ENCODE measurements at regions not wholly inside any gene's neighbourhood (a gene's known extent, or its start where the extent isn't known, plus 50 kb on each side); places are given as distances from the start of the nearest gene placed in this dataset.

DNA sequence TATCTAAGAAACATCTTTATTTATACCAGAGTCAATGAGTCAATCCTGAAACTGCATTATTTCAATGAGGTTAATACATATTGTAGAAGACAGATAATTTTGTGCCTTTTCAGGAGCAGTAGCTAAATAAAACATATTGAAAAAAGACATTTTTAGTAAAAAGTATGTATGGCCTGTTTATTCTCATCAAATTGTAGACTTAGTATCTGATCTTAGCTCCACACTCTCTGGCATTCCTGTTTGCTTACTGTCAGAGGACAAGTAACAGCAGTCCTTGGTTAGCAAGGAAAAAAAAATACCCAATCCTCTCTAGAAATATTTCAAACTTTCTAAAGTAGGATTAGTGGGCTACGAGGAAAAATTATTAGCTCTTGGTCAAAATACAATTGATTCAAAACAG, 50.5 kb upstream of the GUCY1A1 start:
- no peak for DNase-seq

DNA sequence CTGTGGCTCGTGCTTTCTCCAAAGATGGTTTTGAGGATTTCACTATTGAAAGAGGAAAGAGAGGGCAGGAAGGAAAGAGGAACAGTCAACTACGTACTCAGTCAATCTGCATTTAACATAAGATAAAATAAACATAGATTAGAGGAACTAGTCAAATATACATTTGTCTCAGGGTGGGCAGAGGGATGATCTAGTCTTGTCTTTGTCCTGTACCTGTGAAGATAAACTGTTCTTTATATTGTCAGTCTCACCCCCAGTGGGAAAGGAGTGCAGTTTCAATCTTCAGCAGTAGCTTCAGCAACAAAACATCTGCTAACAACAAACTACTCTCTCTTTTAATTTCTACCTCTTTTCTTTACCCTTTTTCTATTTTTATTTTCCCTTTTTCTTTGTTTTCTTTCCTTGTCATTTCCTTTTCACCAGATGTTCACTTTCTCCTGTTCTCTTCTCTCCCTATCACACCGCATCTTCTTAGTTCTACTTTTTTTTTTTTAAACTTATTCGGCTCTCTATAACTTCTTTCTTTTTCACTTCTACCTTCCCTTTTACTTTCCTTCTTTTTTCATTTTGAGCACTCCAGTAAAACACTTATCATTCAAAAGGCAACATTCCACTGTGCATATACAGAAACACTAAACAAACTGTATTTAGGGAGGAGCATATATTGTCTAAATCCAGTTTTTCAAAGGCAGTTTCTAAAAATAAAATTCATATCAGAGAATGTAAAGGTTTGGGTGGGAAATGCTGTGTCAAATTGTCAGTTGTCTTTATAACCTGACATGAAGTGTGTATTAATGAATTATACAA, 51.4 kb upstream of the GUCY1A1 start:
- DNase-seq, result no peak

DNA sequence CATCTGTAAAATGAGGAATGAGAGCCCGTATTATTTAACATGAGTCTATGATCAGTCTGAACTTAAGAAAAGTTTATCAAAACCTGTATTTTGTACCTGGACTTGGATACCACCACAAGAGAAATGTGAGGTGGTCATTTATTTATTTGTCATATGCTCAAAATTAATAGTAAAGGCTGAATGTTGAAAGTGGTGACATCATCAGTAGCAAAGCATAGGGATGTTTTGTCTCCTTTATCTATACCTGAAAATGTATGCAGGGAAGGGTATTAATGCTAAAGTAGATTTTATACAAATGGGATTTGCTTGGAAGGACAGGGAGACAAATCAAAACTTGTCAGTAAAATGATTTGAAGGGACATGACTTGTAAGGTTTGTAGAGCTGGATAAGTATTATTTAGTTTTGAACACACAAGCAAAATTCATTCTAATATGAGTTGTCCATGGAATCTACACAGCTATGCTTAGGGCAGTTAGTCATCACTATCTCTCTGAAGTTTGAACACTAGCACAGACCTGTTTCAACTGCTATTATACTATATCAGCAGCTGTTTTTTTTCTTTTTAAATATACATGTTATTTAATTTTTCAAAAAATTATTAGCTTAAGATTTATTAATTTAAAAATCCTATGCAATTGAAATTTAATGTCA, 52.4 kb upstream of the GUCY1A1 start:
- no peak for DNase-seq

DNA sequence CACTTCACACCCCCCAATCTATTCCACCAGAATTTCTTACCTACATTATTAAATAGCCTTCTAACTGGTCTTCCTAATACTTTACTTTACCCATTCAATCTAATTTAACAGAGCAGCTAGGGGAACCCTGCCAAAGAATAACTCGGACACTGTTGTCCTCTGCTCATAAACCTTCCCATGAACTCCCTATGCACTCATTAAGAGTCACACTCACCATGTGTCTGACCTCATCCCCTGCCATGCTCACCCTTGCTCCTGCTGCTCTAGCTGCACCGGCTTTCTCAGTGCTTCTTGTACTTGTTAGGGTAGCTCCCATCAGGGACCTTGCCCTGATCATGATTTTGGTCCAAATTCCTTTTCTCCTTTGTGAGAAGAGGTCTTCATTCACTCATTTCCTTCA, 54.6 kb upstream of the GUCY1A1 start:
- no peak for DNase-seq

DNA sequence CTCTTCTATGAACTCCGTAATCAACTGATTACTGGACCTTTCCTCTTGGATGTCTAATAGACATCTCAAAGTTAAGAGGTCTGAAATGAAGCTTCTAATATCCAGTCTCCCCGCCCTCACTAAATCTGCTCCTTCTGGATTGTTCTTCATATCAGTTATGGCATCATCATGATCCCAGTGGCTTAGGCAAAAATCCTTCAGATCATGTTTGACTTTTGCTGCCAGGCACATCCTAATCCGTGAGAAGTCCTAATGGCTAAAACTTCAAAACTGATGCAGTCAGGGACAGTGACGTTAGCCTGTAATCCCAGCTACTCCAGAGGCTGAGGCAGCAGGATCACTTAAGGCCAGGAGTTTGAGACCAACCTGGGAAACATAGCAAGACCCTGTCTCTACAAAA, 55.1 kb upstream of the GUCY1A1 start:
- DNase-seq, result no peak

DNA sequence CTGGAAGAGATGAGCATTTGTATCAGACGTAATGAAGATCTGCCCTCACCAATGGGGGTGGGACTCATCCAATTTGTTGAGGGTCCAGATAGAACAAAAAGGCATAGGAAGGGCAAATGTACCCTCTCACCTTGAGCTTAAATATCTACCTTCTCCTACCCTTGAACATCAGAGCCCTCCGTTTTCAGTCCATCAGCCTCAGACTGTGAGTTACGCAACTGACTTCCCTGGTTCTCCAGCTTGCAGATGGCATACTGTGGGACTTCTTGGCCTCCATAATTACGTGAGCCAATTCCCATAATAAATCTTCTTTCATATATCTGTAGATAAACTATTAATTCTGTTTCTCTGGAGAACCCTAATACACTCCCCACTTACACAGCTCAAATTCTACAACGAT, 56.5 kb upstream of the GUCY1A1 start:
- DNase-seq, result no peak

DNA sequence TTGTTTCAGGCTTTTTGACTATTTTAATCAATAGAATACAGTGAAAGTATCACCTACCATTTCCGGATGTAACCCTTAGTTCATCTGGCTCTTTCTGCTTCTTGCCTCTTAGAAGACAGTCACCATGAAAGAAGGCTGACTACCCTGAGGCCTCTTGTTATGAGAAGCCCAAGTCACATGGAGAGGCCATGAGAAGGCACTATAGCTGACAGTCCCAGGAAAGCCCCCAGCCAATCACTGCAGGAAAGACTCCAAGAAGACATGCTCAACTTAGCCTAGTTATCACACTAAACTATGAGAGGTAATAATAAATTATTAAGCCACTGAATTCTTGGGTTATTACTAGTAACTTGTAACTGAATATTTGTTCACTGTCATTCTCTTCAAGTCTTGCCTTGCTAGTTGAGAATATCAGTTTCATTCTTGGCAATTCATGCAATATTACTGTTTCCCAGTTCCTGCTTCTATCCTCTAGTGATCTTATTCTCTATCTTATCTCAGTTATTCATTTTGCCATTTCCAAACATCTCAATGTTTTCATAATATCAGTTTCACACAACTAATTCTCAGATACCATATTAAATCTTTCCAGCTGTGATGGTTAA, 57.1 kb upstream of the GUCY1A1 start:
- DNase-seq, result no peak

DNA sequence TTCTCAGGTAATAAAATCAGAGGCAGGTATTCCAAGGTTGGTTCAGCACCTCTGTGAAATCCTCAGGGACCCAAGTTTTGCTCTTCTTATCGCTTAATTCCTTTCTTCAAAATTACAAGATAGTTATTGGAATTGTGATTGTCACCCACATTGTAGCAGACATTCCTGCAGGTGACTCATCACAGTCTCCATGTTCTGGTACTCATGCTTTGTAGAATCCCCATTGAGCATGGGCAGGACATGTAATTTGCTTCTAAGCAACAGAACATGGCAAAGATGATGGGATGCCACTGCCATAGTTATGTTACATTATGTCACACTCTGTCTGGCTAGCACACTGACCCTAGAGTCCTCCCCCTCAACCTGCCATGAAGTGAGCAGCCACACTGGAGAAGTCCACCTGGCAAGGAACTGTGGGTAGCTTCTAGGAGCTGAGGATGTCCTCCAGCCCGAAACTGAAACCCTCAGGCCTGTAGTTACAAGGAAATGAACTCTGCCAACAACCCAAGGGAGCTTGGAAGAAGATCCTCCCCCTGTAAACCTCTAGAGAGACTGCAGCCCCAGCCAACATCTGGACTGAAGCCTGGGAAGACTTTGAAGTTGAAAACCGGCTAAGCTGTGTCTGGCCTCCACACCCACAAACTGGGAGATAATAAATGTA, 58.3 kb upstream of the GUCY1A1 start:
- no peak for DNase-seq

DNA sequence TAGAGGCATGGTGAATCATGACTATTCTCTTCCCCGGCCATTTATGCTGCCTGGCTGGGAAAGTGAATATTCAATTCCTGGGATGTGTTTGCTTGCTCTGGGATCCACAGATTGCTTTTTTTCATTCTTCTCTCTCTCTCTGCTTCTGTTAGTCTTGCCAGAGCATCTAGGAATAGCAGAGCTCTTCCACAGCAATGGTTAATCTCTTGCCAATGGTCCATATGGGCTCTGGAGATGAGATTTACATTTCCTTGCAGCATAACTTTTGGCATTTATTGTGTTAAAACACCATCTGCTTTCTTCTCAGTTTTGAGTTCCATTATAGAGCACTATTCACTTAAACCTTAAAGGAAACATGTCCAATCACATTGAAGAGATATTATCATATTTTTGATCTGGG, 59.2 kb upstream of the GUCY1A1 start:
- DNase-seq, result no peak

DNA sequence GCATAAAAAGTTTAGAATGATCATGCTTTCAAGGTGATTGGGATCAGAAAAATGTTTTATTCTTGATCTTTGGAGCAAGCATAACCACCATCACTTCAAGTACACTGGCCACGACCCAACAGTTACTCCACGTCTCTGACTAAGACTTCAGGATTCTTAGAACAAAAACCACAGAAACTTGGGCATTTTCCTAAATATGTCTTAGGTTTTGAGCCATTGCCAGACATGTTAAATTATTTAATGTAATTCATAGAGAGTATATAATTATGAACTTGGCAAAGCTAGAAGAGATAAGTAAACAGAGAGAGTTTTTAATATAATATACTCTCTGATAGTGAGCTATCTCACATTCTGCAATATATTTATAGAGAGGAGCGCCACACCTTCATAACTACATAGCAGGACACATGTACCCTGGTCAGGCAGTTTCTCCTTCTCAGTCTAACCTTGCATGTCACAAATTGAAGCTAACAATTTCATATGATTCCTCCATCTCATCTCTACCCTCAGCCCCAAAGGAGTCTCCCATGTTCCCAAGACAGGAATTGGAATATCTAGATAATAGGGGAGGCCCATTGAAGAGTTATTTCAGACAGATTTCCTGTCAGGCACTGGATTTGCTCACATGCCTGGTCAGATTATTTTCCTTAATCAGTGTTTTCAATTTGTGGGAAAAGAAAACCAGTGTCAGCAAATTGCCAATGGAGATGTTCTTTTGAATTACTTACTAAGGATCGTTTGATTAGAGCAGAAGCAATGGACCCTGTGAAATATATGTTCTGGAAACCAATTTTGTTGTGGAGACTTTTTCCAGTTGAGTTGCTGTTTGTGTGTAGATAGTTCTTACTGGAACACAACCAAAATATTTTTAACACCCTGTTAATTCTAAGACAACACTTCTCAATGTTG, 61.7 kb upstream of the GUCY1A1 start:
- DNase-seq, result no peak

DNA sequence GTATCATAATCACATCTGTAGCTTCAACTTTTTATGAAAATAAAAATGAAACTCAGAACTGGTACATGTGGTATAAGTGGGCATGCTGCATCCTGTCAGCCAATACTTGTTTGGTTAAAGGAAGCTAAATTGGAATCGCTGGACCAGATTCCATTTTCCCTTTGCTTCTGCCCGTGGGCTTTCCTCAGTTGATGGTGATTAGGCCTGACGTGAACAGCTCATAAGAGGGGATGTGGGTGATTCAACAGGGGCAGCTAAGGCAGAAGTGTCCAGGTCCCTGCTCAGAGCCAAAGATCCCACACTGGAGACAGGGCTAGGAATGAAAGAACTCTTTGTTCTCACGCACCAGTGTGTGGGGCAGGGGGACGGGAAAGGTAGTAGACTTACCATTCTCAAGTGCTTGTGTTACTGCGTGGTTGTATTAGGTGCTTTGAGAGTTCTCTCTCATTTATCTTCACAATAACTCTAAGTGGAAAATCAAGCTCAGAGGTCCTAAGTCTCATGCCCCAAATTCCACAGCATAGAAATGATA, 63.2 kb upstream of the GUCY1A1 start:
- DNase-seq, result no peak

DNA sequence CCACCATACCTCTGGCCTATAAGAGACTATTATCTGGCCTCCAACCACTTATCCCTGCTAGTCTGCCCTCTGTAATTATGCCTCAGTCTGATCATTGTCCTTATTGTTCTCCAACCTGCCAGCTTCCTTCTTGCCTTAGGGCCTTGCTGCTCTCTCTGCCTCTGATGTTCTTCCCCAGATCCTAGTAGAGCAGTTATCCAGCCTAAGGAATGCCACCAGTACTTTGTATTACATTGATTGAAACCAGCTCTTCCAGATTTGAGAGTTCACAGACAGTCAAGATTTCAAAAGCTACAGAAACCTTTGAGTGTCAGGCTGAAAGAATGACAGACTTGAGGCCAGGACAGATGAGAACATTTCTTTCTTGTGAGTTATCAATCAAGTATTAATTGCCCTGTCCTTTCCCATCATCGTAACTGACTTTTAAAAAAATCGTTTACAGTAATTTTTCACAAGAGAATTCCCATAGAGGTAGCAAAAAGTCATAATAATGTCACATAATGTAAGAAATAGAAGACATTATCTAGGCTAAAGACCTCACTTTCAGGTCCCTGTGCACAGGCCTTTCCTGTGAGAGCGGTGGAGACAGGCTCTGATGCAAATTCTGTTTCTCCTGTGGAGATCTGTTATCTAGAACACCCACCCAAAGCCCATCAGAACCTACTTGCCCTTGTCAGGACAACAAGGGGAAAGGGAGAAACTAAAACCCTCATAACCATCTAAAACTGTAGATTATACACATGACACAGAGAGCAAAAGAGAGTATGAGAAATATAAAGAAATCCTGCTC, 64.1 kb upstream of the GUCY1A1 start:
- DNase-seq, result no peak

DNA sequence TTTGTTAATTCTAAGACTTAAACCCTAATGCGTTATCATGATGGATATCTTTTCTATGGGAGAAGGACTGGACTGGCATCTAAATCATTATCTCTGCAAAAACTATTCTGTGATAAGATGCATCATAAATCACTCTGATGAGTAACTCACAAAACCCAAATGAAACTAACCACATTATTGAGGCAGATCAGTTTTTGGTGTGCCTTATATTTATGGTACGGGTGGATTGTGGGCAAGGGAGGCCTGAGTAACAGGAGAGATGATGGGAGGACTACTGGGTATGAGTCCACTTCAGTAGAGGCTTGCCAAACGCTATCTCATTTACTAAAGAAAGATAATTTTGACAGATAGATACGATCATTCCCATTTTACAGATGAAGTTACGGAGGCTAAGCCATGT, 66.4 kb upstream of the GUCY1A1 start:
- no peak for DNase-seq

DNA sequence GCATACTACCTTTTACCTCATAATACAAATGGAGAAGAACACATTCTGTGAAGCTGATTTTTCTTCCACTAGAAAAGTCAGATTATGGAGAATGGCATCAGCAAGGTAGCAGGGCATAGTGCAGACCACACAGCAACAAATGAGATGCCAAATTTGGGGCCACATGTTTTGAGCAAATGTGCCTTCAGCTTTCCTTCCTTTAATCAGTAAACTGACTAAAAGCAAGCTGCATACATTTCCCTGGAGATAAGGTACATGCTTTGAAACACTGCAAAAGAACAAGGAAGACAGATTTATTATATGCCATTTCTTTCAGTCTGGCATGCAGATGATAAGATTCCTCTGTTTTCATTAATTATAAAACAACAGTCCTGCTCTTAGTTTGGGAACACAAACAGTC, 67.1 kb upstream of the GUCY1A1 start:
- no peak for DNase-seq

DNA sequence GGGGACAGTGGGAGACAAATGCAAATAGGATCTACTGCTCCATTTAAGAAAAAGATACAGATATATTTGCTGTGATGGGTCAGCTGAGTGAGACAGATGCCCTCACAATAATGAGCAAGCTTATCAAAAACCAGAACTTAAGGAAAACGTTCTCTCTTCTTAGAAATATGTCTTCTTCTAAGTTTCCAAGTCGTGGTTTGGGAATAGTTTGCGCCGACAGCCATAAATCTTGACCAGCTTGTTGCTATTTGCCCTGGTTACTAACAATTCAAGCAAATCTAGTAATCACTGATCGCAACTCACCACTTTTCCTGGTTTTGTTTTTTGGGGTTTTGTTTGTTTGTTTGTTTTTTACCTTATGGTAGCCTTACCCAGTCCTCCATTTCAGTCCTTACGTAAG, 67.6 kb upstream of the GUCY1A1 start:
- DNase-seq, result no peak

DNA sequence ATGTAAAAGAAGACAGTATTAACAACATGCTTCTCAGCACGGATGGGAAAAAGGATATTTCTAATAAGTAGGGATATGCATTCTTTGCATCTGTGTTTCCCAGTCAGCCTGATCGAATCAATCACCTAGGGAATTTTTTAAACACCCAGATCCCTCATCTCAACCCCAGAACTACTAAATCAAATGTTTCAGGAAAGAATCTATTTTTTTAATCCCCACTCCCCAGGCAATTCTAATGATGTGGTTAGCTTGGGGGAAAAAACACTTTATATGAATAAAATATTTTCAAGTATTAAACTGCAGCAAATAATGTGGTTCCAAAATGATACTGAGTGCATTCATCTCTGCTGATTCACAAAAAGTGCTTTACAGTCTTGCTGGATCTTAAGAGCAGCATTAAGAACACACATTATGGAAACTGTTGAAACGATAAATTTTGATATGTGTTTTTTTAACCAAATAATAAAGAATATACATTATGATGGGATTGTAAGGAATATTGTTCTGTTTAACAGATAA, 68.7 kb upstream of the GUCY1A1 start:
- no peak for DNase-seq

DNA sequence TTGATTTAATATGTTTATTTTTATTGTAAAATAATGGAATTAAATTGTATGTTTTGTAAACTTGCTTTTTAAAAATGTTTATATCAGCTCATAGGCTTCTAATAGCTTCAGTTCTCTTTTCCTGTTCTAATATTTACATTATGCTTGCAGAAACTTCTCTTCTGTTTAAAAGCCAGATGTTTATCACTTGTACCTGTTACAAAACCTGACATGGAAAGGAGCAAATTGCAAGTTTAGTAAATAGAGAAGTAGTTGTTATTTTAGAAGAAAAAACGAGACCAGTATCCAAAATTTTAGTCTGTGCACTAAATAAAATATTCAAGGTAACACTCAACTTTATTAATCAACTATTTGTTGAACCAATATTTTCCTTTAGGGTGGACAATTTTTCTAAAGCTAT, 69.4 kb upstream of the GUCY1A1 start:
- DNase-seq, result no peak

DNA sequence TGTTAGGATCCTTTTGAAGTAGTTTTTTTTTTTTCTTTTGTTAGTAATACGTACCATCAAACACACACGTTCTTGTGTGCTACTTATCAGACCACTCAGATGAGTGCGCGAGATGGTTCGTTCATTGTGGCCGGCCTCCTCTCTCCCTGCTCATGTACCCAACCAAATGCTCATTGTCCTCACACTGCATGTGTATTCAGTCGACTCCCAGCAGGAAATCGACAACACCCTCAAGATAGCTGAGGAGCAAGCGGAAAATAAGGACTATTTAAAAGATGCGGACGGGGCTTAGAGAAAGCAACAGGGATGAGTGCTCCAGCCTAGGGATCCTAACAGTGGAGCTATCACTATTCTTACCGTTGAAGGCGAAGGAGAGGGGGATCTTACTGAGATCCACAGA, 72.9 kb upstream of the GUCY1A1 start:
- no peak for DNase-seq

DNA sequence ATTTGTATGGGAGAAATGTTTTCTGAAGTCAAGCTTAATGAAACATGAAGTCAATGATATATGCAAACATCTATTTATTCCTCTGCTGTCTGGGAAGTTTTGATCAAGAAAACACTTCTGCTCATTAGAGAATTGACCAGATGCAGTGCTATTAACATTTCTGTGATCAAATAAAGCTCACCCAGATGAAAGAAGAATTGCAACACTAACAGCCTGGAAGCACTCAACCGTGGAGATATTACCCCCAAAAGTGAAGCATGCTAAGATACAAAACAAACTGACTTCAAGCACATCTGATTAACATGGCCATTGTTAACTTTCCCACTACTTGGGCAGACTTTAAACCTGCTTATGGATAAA, 73.7 kb upstream of the GUCY1A1 start:
- DNase-seq, result no peak

DNA sequence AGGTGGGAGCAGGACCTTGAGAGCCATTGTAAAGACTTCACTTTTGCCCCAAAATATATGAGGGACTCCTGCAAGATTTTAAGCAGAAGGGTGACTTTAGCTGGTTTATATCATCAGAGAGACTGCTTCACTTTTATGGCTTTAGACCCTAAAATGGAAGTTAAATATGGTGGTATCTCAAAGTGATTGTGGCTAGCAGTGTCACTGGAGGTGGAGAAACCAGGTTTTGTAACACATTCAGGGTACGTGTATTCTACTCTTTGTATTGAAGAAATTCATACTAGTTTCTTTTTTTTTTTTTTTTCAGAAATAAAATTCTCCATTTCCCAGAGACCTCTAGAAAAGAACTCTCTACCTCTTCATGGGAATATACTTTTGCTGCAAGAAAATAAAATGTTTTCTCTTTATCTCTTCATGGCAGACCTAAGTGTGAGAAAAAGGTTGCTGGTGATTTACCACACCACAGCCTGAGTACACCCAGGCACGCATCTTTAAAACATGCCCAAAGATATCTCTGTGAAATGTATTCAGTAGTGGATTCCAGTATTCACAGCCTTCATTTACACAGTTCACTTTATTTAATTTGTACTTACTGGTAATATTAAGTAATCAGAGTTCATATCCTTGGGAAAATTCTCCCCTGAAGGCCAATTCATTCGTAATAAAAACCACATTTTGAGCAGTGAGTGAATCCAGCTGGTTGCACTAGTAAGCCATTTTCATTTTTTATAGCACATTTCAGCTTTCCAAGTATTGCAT, 74.3 kb upstream of the GUCY1A1 start:
- DNase-seq, result no peak

DNA sequence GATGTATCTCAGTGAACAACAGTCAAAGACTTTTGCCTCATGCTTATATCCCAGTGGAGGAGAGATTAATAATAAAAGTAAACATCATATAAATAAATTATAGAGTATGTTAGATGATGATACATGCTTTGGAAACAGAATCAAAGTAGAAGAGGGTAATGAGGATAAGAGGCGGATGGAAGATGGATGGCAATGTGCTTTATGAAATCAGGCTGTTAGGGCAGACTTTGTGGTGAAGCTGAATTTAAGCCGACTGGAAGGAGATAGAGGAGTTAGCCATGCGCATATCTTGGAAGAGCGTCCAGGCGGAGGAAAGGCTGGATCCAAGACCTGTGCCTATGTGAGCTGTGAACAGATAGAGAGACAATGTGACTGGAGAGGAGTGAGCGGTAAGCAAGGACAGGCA, 74.9 kb upstream of the GUCY1A1 start:
- DNase-seq, result no peak
